DND-41 (cell line): ENCODE measurements at regions not wholly inside any gene's neighbourhood (a gene's known extent, or its start where the extent isn't known, plus 50 kb on each side); places are given as distances from the start of the nearest gene placed in this dataset.

Source experiments
- EZH2 ChIP-seq: IDR thresholded peaks from 3 replicates; pipeline ENCODE4 v1.6.1; 2012; ENCODE audit warnings: borderline replicate concordance, low read depth, mild to moderate bottlenecking, moderate library complexity, low read length, inconsistent platforms; ENCODE audit not compliant: severe bottlenecking
- TF ChIP-seq, protein P1 (sequence below): IDR thresholded peaks from 2 replicates; pipeline ENCODE4 v1.5.1; 2012; ENCODE audit warnings: borderline replicate concordance, low read length, moderate library complexity, mild to moderate bottlenecking; ENCODE audit not compliant: poor library complexity, severe bottlenecking; ENCODE audit errors: extremely low read depth

DNA sequence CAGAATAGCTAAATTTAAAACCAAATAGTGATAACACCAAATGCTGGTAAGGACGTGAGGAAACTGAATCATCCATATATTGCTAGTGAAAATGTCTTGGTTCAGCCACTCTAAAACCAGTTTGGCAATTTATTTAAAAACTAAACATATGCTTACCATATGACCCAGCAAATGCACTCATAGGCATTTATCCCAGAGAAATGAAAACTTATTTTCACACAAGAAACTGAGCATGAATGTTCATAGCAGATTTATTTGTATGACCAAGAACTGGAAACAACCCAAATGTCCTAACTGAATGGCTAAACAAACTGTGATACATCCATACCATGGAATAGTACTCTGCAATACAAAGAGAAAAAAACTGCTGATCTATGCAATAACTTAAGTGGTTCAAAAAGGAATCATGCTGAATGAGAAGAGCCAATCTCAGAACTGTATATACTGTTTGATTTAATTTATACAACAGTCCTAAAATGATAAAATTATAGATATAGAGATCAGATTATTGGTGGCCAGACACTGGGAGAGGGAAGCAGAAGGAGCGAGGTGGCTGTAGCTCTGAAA lies 115.6 kb upstream of the ADGRF1 start:
- TF ChIP-seq, protein P1, sequence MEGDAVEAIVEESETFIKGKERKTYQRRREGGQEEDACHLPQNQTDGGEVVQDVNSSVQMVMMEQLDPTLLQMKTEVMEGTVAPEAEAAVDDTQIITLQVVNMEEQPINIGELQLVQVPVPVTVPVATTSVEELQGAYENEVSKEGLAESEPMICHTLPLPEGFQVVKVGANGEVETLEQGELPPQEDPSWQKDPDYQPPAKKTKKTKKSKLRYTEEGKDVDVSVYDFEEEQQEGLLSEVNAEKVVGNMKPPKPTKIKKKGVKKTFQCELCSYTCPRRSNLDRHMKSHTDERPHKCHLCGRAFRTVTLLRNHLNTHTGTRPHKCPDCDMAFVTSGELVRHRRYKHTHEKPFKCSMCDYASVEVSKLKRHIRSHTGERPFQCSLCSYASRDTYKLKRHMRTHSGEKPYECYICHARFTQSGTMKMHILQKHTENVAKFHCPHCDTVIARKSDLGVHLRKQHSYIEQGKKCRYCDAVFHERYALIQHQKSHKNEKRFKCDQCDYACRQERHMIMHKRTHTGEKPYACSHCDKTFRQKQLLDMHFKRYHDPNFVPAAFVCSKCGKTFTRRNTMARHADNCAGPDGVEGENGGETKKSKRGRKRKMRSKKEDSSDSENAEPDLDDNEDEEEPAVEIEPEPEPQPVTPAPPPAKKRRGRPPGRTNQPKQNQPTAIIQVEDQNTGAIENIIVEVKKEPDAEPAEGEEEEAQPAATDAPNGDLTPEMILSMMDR: no peak
- TF ChIP-seq EZH2: no peak
